ENCODE measurements at regions not wholly inside any gene's neighbourhood (a gene's known extent, or its start where the extent isn't known, plus 50 kb on each side); places are given as distances from the start of the nearest gene placed in this dataset.

- ChIA-PET POLR2A (no interaction called here), CTCF (no interaction called here)
- Mint-ChIP-seq H3K4me3 (ENCODE audit: unreplicated experiment) (no peak overlapping the region), H3K27ac (ENCODE audit: unreplicated experiment) (no peak overlapping the region), H3K27me3 (ENCODE audit: insufficient read depth, unreplicated experiment) (no peaks in the 10 kb centered on the region), H3K4me1 (ENCODE audit: low read depth, unreplicated experiment) (no peaks in the 10 kb centered on the region), H3K36me3 (ENCODE audit: insufficient read depth, unreplicated experiment) (no peaks in the 10 kb centered on the region), H3K9me3 (ENCODE audit: unreplicated experiment) (no peaks in the 10 kb centered on the region)
- Histone ChIP-seq H3K36me3 (ENCODE audit: control insufficient read depth, insufficient read depth, low read length) (no peaks in the 10 kb centered on the region), H3K9me3 (no peaks in the 10 kb centered on the region), H3K4me3 (ENCODE audit: low read depth, low read length) (no peak overlapping the region), H3K27me3 (replicated peaks; ENCODE audit: control insufficient read depth, insufficient read depth, low read length) (no peaks in the 10 kb centered on the region; the same call in 1 of the 2 replicates), H3K4me1 (peaks cover 3% of the 10 kb centered on the region; the same call in 1 of the 2 replicates)
- intact Hi-C loops (cut with micrococcal nuclease; ENCODE audit: unreplicated experiment) = no loop called here
- no peak for TF ChIP-seq CTCF (IDR thresholded peaks at IDR 0.05; ENCODE audit: insufficient read depth in 1 of 2, low read depth in 1 of 2, low read length in 1 of 2, severe bottlenecking in 1 of 2, unreplicated experiment in 1 of 2)
- no peak for DNase-seq
- BruUV-seq (replicated peaks) = no TSS peak
Measured at GRCh38 chr2:18898271-18898670, 308.9 kb upstream of the NT5C1B start.

- no peak overlapping the region for H3K4me3 ChIP-seq (ENCODE audit: low read depth, low read length)
- intact Hi-C loops (cut with micrococcal nuclease; ENCODE audit: unreplicated experiment) = no loop called here
- H3K9me3 ChIP-seq = no peaks in the 10 kb centered on the region
- POLR2A ChIA-PET = no interaction called here
- H3K36me3 ChIP-seq (ENCODE audit: control insufficient read depth, insufficient read depth, low read length) = no peaks in the 10 kb centered on the region
- H3K4me1 ChIP-seq = peaks cover 3% of the 10 kb centered on the region; the same call in 1 of the 2 replicates
- H3K27me3 Mint-ChIP-seq (ENCODE audit: insufficient read depth, unreplicated experiment) = no peaks in the 10 kb centered on the region
- H3K4me3 Mint-ChIP-seq (ENCODE audit: unreplicated experiment) = no peak overlapping the region
- no peaks in the 10 kb centered on the region; the same call in 1 of the 2 replicates for H3K27me3 ChIP-seq (replicated peaks; ENCODE audit: control insufficient read depth, insufficient read depth, low read length)
- no TSS peak for BruUV-seq (replicated peaks)
- CTCF ChIA-PET = interaction anchor here (0.6 kb wide), 1 partner anchor 167 kb away, joined by 9 read pairs; no protein-coding TSS in a partner anchor
- DNase-seq = no peak
- H3K9me3 Mint-ChIP-seq (ENCODE audit: unreplicated experiment) = no peaks in the 10 kb centered on the region
- no peak overlapping the region for H3K27ac Mint-ChIP-seq (ENCODE audit: unreplicated experiment)
- H3K36me3 Mint-ChIP-seq (ENCODE audit: insufficient read depth, unreplicated experiment) = no peaks in the 10 kb centered on the region
- no peak for TF ChIP-seq CTCF (IDR thresholded peaks at IDR 0.05; ENCODE audit: insufficient read depth in 1 of 2, low read depth in 1 of 2, low read length in 1 of 2, severe bottlenecking in 1 of 2, unreplicated experiment in 1 of 2)
- H3K4me1 Mint-ChIP-seq (ENCODE audit: low read depth, unreplicated experiment) = no peaks in the 10 kb centered on the region
Measured at GRCh38 chr2:18896125-18896764, 306.9 kb upstream of the NT5C1B start.

DNA sequence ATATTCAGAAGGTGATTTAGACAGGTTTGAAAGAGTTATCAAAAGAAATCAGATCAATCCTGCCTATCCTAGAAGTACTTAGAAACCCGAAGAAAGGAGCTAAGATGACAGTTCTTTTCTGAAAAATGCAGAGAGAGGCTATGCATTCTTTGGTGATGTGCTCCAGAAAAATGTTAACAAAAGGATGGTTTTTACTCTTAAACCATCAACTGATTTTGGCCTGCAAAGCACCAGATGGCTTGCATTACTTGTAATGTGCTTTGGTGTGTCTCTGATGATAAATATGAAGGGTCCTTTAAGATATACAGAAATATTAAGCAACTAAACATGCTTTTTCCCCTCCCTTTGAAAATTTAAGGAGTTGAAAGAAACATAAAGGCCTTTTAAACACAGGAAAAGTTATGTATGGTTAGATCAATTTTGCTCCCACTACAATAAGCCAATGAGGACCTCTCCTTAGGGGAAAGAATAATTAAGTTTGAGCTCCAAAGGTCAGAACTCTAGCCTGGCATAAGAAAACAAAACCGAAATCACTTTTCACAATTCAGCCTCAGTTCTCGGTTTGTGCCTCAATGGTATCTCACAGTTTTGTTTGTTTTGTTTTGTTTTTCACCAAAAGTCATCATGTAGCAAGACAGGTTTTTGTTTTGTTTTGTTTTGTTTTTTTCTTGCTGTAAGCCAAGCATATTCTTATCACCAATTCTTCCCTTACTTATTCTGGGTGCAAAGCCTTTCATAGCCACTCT lies 302.4 kb upstream of the NT5C1B start:
- Mint-ChIP-seq H3K27me3 (ENCODE audit: insufficient read depth, unreplicated experiment) (no peaks in the 10 kb centered on the region), H3K27ac (ENCODE audit: unreplicated experiment) (no peak overlapping the region), H3K36me3 (ENCODE audit: insufficient read depth, unreplicated experiment) (no peaks in the 10 kb centered on the region), H3K9me3 (ENCODE audit: unreplicated experiment) (no peaks in the 10 kb centered on the region), H3K4me1 (ENCODE audit: low read depth, unreplicated experiment) (no peaks in the 10 kb centered on the region), H3K4me3 (ENCODE audit: unreplicated experiment) (no peak overlapping the region)
- no peak for DNase-seq
- TF ChIP-seq CTCF (IDR thresholded peaks at IDR 0.05; ENCODE audit: insufficient read depth in 1 of 2, low read depth in 1 of 2, low read length in 1 of 2, severe bottlenecking in 1 of 2, unreplicated experiment in 1 of 2) = no peak
- ChIA-PET CTCF (no interaction called here), POLR2A (no interaction called here)
- Histone ChIP-seq H3K36me3 (ENCODE audit: control insufficient read depth, insufficient read depth, low read length) (no peaks in the 10 kb centered on the region), H3K4me1 (peaks cover 3% of the 10 kb centered on the region; the same call in 1 of the 2 replicates), H3K27me3 (replicated peaks; ENCODE audit: control insufficient read depth, insufficient read depth, low read length) (no peaks in the 10 kb centered on the region), H3K9me3 (no peaks in the 10 kb centered on the region), H3K4me3 (ENCODE audit: low read depth, low read length) (no peak overlapping the region)
- intact Hi-C loops (cut with micrococcal nuclease; ENCODE audit: unreplicated experiment) = no loop called here
- no TSS peak for BruUV-seq (replicated peaks)
